Type B pancreatic cell (in vitro differentiated cells): ENCODE measurements at regions not wholly inside any gene's neighbourhood (a gene's known extent, or its start where the extent isn't known, plus 50 kb on each side); places are given as distances from the start of the nearest gene placed in this dataset.

Experiments
- DNase-seq: peaks from one replicate; pipeline ENCODE4 v3.0.0; 2021; ENCODE audit warnings: mixed read lengths; ENCODE audit not compliant: unreplicated experiment; ENCODE audit errors: extremely low spot score
- H3K27ac Mint-ChIP-seq: 2 replicates; pipeline ENCODE4 v1.8.0; 2021; ENCODE audit warnings: mild to moderate bottlenecking, mixed read lengths
- H3K27me3 Mint-ChIP-seq: 2 replicates; pipeline ENCODE4 v1.8.0; 2021; ENCODE audit warnings: mixed read lengths
- H3K36me3 Mint-ChIP-seq: 2 replicates; pipeline ENCODE4 v1.8.0; 2021; ENCODE audit warnings: mixed read lengths
- H3K4me1 Mint-ChIP-seq: one replicate; pipeline ENCODE4 v1.8.0; 2021; ENCODE audit warnings: mixed read lengths; ENCODE audit not compliant: unreplicated experiment
- H3K4me3 Mint-ChIP-seq: 2 replicates; pipeline ENCODE4 v1.8.0; 2021; ENCODE audit warnings: mild to moderate bottlenecking, mixed read lengths
- H3K9me3 Mint-ChIP-seq: 2 replicates; pipeline ENCODE4 v1.8.0; 2021; ENCODE audit warnings: mixed read lengths
- CTCF ChIP-seq: fragments of 200-600 bp; sonication (generic); conservative IDR thresholded peaks from 2 replicates; pipeline ENCODE4 v1.5.0; 2021; ENCODE audit warnings: antibody characterized with exemption, mild to moderate bottlenecking

DNA sequence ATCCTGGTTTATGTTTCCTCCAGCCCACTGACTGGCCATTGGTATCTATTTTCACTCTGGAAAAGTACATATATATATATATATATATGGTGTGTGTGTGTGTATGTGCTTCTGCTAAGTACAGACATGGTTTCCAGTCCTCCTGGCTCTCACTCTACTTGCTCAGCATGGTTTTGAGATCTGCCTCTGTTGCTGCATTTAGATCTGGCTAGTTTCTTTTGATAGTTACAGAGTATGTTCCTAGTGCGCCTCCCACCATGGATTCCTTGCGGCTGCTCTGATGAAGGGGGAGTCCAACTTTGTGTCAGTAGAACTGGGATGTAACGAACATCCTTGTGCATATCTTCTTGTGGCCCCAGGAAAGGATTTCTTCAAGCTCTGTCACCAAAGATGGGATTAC, 274.1 kb downstream of the MIAT start:
- no peak for TF ChIP-seq CTCF
- Mint-ChIP-seq H3K9me3 (no peaks in the 10 kb centered on the region), H3K27me3 (peaks cover 54% of the 10 kb centered on the region), H3K27ac (no peak overlapping the region), H3K36me3 (no peaks in the 10 kb centered on the region), H3K4me3 (no peak overlapping the region), H3K4me1 (no peaks in the 10 kb centered on the region)
- no peak for DNase-seq

- TF ChIP-seq CTCF, result no peak
Measured at GRCh38 chr22:26933105-26933590, 275.8 kb downstream of the MIAT start.

GRCh38 chr22:26937213-26937612, 279.8 kb downstream of the MIAT start:
- no peak for DNase-seq
- no peaks in the 10 kb centered on the region for H3K36me3 Mint-ChIP-seq
- peak; percentile 54 for TF ChIP-seq CTCF
- no peak overlapping the region for H3K27ac Mint-ChIP-seq
- peaks cover 40% of the 10 kb centered on the region for H3K27me3 Mint-ChIP-seq
- no peak overlapping the region for H3K4me3 Mint-ChIP-seq
- peaks cover 13% of the 10 kb centered on the region for H3K4me1 Mint-ChIP-seq
- H3K9me3 Mint-ChIP-seq, result peaks cover 5% of the 10 kb centered on the region

More at GRCh38 chr22:26933105-26933590, 275.8 kb downstream of the MIAT start:
- DNase-seq, result no peak
- H3K9me3 Mint-ChIP-seq, result peaks cover 5% of the 10 kb centered on the region
- peaks cover 45% of the 10 kb centered on the region for H3K27me3 Mint-ChIP-seq
- H3K4me1 Mint-ChIP-seq, result no peaks in the 10 kb centered on the region
- no peaks in the 10 kb centered on the region for H3K36me3 Mint-ChIP-seq
- no peak overlapping the region for H3K27ac Mint-ChIP-seq
- no peak overlapping the region for H3K4me3 Mint-ChIP-seq

DNA sequence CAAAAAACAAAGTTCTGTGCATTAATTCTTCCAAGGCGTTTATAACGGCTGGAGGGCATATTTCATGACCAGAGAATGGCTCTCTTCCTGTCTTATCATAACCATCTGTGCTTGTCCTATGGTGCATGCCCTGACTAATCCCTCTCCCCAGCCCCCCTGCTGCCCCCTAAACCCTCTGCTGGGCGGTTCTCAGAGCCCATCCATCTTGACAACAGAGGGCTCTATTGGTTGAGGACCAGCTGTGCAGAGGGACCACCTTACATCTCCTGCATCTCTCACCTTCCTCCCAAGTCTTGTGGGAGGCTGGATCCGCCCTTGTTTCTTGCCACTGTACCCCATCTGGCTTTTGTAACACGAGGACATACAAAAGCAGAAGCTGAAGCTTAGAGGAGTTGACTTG, 282.1 kb downstream of the MIAT start:
- Mint-ChIP-seq H3K36me3 (no peaks in the 10 kb centered on the region), H3K27me3 (peaks cover 30% of the 10 kb centered on the region), H3K9me3 (peaks cover 5% of the 10 kb centered on the region), H3K4me1 (peaks cover 17% of the 10 kb centered on the region), H3K27ac (no peak overlapping the region), H3K4me3 (no peak overlapping the region)
- DNase-seq, result no peak
- TF ChIP-seq CTCF, result no peak

DNA sequence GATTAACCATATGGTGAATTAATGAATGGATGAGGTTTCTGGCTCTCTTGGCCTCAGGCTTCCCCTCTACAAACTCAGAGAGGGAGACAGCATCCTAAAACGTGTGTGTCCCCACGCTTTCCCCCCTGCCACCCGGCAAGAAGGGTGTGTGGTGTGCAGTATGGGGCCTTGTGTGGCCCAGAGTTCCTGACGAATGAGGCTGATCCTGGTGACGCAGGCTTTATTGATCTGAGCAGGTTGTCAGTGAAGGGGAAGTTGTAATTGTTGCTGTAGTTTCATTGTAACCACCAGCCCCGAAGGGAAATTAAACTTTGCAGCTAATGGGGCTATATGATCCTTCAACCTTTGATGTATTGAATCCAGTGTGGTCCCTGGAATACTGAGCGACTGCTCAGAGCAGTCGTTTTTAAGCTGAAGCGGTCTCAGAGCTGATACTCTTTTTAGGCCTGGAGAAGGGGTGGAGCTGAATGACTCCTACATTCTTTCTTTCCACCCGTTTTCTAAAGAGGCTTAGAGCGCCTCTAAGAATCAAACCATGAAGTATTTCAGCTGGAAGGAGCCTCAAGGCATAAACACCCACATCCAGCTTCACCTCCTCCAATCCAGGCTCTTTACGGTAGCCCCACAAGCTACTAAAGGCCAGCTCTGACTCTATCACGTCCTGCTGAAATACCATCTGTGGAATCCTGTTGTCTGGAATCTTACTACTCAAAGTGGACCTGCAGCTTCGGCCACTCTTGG, 284.7 kb downstream of the MIAT start:
- no peak for DNase-seq
- no peak for TF ChIP-seq CTCF
- Mint-ChIP-seq H3K4me1 (peaks cover 17% of the 10 kb centered on the region), H3K27ac (no peak overlapping the region), H3K27me3 (peaks cover 18% of the 10 kb centered on the region), H3K9me3 (peaks cover 5% of the 10 kb centered on the region), H3K36me3 (no peaks in the 10 kb centered on the region), H3K4me3 (no peak overlapping the region)

DNA sequence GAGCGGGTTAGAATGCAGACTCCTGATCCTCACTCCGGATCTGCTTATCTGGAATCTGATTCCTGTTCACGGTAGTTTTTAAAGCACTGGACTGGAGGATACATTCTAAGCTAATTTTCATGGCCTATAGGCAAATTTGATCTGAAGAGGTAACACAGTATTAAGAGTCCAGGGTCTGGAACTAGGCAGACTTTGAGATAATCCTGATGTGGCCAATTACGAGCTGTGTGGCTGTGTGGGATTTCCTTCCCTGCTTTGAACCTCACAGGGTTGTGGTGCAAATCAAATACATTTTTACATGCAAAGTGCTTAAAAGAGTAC, 285.2 kb downstream of the MIAT start:
- H3K4me1 Mint-ChIP-seq, result peaks cover 17% of the 10 kb centered on the region
- no peaks in the 10 kb centered on the region for H3K36me3 Mint-ChIP-seq
- no peak overlapping the region for H3K27ac Mint-ChIP-seq
- DNase-seq, result no peak
- no peak overlapping the region for H3K4me3 Mint-ChIP-seq
- H3K9me3 Mint-ChIP-seq, result peaks cover 3% of the 10 kb centered on the region
- TF ChIP-seq CTCF, result no peak
- H3K27me3 Mint-ChIP-seq, result peaks cover 22% of the 10 kb centered on the region
